ACC112 (cell line): ENCODE measurements at regions not wholly inside any gene's neighbourhood (a gene's known extent, or its start where the extent isn't known, plus 50 kb on each side); places are given as distances from the start of the nearest gene placed in this dataset.
A peak's percentile ranks its signal among the peaks of the same experiment; 100 is the strongest.

Source experiments
- H2AFZ ChIP-seq: fragments of 200-600 bp; sonication (generic); one replicate; pipeline ENCODE4 v1.6.0; 2017; ENCODE audit warnings: antibody characterized with exemption, low read length; ENCODE audit not compliant: unreplicated experiment
- H3K27ac ChIP-seq: fragments of 200-600 bp; sonication (generic); 2 replicates; pipeline ENCODE4 v1.5.1; 2014; ENCODE audit warnings: low read depth, mild to moderate bottlenecking, antibody characterized with exemption, low read length, moderate library complexity
- H3K27me3 ChIP-seq: fragments of 200-600 bp; sonication (generic); 2 replicates; pipeline ENCODE4 v1.6.1; 2014; ENCODE audit warnings: mild to moderate bottlenecking, antibody characterized with exemption, low read length, moderate library complexity, mixed read lengths; ENCODE audit not compliant: insufficient read depth
- H3K36me3 ChIP-seq: fragments of 200-600 bp; sonication (generic); 2 replicates; pipeline ENCODE4 v1.6.1; 2016; ENCODE audit warnings: mild to moderate bottlenecking, antibody characterized with exemption, low read length, moderate library complexity, mixed read lengths; ENCODE audit not compliant: insufficient read depth
- H3K4me1 ChIP-seq: fragments of 200-600 bp; sonication (generic); one replicate; pipeline ENCODE4 v1.6.1; 2016; ENCODE audit warnings: low read length, mixed read lengths; ENCODE audit not compliant: insufficient read depth, unreplicated experiment, control insufficient read depth
- H3K4me3 ChIP-seq: fragments of 200-600 bp; sonication (generic); 2 replicates; pipeline ENCODE4 v1.5.1; 2014; ENCODE audit warnings: mild to moderate bottlenecking, low read depth, low read length
- H3K79me2 ChIP-seq: fragments of 200-600 bp; sonication (generic); one replicate; pipeline ENCODE4 v1.6.0; 2016; ENCODE audit warnings: low read length; ENCODE audit not compliant: control insufficient read depth, unreplicated experiment, insufficient read depth

DNA sequence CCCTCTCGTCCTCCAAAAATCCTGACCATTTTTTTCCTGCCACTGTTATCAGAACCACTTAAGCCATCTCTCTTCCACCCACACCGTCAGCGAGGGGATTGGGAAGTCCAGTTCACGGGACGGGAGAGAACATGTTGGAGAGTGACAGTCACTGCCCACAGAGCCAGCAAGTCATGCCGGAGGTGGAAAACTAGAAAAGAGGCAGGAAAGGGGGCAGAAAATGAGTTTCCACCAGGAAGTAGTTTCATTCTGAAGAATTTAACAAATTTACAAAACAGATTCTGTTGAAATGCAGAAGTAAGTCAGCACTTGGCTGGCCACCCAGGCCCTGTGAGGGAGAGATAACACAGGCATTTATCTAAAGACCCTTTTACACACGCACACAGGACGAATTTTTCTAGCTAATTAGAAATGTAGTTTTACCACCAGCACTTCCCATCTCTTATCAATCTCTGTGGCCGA is 431.3 kb downstream of the TSN start:
- no peaks in the 10 kb centered on the region for H3K36me3 ChIP-seq
- no peak overlapping the region for H2AFZ ChIP-seq
- H3K4me3 ChIP-seq, result no peak overlapping the region; the same call in 1 of the 2 replicates
- H3K79me2 ChIP-seq, result no peaks in the 10 kb centered on the region
- peaks cover 6% of the 10 kb centered on the region for H3K4me1 ChIP-seq
- H3K27ac ChIP-seq, result peak overlapping the region; percentile 61
- H3K27me3 ChIP-seq, result no peaks in the 10 kb centered on the region

GRCh38 chr2:122191331-122191730 is 435.9 kb downstream of the TSN start:
- Histone ChIP-seq H3K4me3 (no peak overlapping the region), H3K79me2 (no peaks in the 10 kb centered on the region), H3K4me1 (peaks cover 6% of the 10 kb centered on the region), H3K27me3 (no peaks in the 10 kb centered on the region), H3K36me3 (no peaks in the 10 kb centered on the region), H3K27ac (no peak overlapping the region), H2AFZ (no peak overlapping the region)

- Histone ChIP-seq H3K79me2 (no peaks in the 10 kb centered on the region), H3K36me3 (no peaks in the 10 kb centered on the region), H3K4me3 (no peak overlapping the region), H3K4me1 (no peaks in the 10 kb centered on the region), H2AFZ (no peak overlapping the region), H3K27ac (no peak overlapping the region), H3K27me3 (no peaks in the 10 kb centered on the region)
These were observed 438.2 kb downstream of the TSN start for GRCh38 chr2:122193622-122194021.

DNA sequence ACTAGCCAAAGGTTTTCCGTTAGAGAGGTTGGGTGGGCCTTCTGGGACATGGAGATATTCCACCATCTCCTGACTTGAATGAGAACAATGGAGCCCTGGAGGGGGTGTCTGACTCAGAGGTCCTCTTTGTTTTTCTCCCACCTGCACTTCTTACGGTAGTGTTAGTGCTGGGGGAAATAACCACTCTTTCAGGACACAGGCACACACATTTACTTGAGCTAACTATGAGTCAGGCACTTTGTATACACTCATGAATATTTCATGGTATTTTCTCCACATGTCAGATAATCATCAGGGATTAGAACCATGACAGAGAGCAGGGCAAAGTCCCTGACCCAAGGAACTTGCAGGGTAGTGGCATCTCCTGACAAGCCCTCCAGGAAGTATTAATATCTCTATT is 439.1 kb downstream of the TSN start:
- no peaks in the 10 kb centered on the region for H3K36me3 ChIP-seq
- H3K4me3 ChIP-seq, result no peak overlapping the region
- H3K79me2 ChIP-seq, result no peaks in the 10 kb centered on the region
- H3K27ac ChIP-seq, result no peak overlapping the region
- no peak overlapping the region for H2AFZ ChIP-seq
- H3K27me3 ChIP-seq, result no peaks in the 10 kb centered on the region
- no peaks in the 10 kb centered on the region for H3K4me1 ChIP-seq

- no peaks in the 10 kb centered on the region for H3K79me2 ChIP-seq
- H3K4me1 ChIP-seq, result peaks cover 28% of the 10 kb centered on the region
- 0 out of 2 replicates have a peak overlapping the region, but pooled peaks have one; percentile 28 for H3K4me3 ChIP-seq
- H2AFZ ChIP-seq, result no peak overlapping the region
- H3K36me3 ChIP-seq, result no peaks in the 10 kb centered on the region
- no peaks in the 10 kb centered on the region for H3K27me3 ChIP-seq
- peak overlapping the region; percentile 57 for H3K27ac ChIP-seq
These were observed 448.1 kb downstream of the TSN start for GRCh38 chr2:122203523-122203922.

DNA sequence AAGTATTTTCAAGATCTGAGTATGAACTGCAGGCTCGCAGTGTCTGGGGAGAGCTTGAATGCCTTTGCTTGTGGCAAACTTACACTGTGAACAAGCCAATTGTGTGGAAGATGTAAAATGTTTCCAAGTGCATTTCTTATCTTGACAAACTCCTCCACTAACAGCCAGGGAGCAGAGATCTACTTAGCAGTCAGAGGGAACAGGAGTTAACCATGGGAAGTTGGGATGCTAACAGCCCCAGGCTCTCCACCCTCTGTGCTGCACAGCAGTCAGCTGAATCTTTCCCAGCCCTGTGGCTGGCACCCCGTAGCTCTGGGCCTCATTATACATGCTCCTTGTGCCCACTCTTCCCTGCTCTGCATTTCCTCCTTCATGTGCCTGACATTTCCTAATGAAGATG is 450.2 kb downstream of the TSN start:
- H3K79me2 ChIP-seq, result no peaks in the 10 kb centered on the region
- H3K27me3 ChIP-seq, result no peaks in the 10 kb centered on the region
- no peak overlapping the region for H3K4me3 ChIP-seq
- no peak overlapping the region for H2AFZ ChIP-seq
- peaks cover 28% of the 10 kb centered on the region for H3K4me1 ChIP-seq
- H3K27ac ChIP-seq, result no peak overlapping the region
- no peaks in the 10 kb centered on the region for H3K36me3 ChIP-seq

DNA sequence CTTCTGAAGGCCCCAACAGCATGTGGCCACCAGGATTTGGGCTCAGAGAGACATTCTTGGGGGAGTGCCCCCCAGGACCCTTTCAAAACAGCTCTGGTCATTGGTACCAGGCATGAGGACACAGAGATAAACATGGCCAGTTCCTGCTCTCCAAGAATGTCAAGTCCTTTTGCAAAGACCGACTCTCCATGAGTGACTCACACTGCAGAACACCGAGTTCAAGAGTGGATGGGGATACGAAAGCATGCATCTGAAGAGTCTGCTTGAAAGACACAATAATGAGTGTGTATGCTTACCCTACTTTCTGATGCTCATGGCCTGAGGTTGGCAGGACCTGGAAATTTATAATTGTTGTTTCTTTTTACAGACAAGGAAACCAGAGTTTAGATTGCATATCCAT is 450.6 kb downstream of the TSN start:
- no peaks in the 10 kb centered on the region for H3K27me3 ChIP-seq
- no peaks in the 10 kb centered on the region for H3K79me2 ChIP-seq
- no peak overlapping the region for H2AFZ ChIP-seq
- H3K4me1 ChIP-seq, result peaks cover 28% of the 10 kb centered on the region
- no peak overlapping the region for H3K27ac ChIP-seq
- no peaks in the 10 kb centered on the region for H3K36me3 ChIP-seq
- no peak overlapping the region for H3K4me3 ChIP-seq

- no peak overlapping the region for H3K27ac ChIP-seq
- H3K36me3 ChIP-seq, result no peaks in the 10 kb centered on the region
- H3K79me2 ChIP-seq, result no peaks in the 10 kb centered on the region
- H3K4me3 ChIP-seq, result no peak overlapping the region
- no peaks in the 10 kb centered on the region for H3K27me3 ChIP-seq
- no peak overlapping the region for H2AFZ ChIP-seq
- peaks cover 11% of the 10 kb centered on the region for H3K4me1 ChIP-seq
These were observed 453.9 kb downstream of the TSN start for GRCh38 chr2:122209377-122209776.

GRCh38 chr2:122210065-122210464 is 454.6 kb downstream of the TSN start:
- H3K79me2 ChIP-seq, result no peaks in the 10 kb centered on the region
- H3K36me3 ChIP-seq, result no peaks in the 10 kb centered on the region

GRCh38 chr2:122210898-122211856 is 455.7 kb downstream of the TSN start:
- Histone ChIP-seq H3K4me1 (no peaks in the 10 kb centered on the region), H2AFZ (no peak overlapping the region), H3K27me3 (no peaks in the 10 kb centered on the region), H3K4me3 (no peak overlapping the region), H3K27ac (no peak overlapping the region), H3K79me2 (no peaks in the 10 kb centered on the region), H3K36me3 (no peaks in the 10 kb centered on the region)

More at GRCh38 chr2:122210065-122210464, 454.6 kb downstream of the TSN start:
- no peaks in the 10 kb centered on the region for H3K27me3 ChIP-seq
- peaks cover 5% of the 10 kb centered on the region for H3K4me1 ChIP-seq
- H3K4me3 ChIP-seq, result no peak overlapping the region
- no peak overlapping the region for H3K27ac ChIP-seq
- no peak overlapping the region for H2AFZ ChIP-seq

- no peaks in the 10 kb centered on the region for H3K79me2 ChIP-seq
- H3K4me1 ChIP-seq, result no peaks in the 10 kb centered on the region
- H3K36me3 ChIP-seq, result no peaks in the 10 kb centered on the region
- H3K4me3 ChIP-seq, result no peak overlapping the region
- no peaks in the 10 kb centered on the region for H3K27me3 ChIP-seq
- no peak overlapping the region for H3K27ac ChIP-seq
- H2AFZ ChIP-seq, result no peak overlapping the region
These were observed 457.9 kb downstream of the TSN start for GRCh38 chr2:122213312-122213711.
